Fibroblast of villous mesenchyme (primary cell): ENCODE measurements at regions not wholly inside any gene's neighbourhood (a gene's known extent, or its start where the extent isn't known, plus 50 kb on each side); places are given as distances from the start of the nearest gene placed in this dataset.

Experiments
- DNase-seq: peaks from one replicate; pipeline ENCODE4 v3.0.0-alpha.2; 2010; ENCODE audit warnings: low read depth
- H3K4me3 ChIP-seq: 2 replicates; pipeline ENCODE4 v1.5.1; 2011; ENCODE audit warnings: low read depth, mild to moderate bottlenecking, low read length
- TF ChIP-seq, protein P1 (sequence below): IDR thresholded peaks from 2 replicates; pipeline ENCODE4 v1.5.1; 2012; ENCODE audit warnings: low read depth, mild to moderate bottlenecking, low read length; ENCODE audit not compliant: insufficient read depth

GRCh38 chr1:106226550-106226949 lies 829.9 kb upstream of the PRMT6 start:
- TF ChIP-seq, protein P1, sequence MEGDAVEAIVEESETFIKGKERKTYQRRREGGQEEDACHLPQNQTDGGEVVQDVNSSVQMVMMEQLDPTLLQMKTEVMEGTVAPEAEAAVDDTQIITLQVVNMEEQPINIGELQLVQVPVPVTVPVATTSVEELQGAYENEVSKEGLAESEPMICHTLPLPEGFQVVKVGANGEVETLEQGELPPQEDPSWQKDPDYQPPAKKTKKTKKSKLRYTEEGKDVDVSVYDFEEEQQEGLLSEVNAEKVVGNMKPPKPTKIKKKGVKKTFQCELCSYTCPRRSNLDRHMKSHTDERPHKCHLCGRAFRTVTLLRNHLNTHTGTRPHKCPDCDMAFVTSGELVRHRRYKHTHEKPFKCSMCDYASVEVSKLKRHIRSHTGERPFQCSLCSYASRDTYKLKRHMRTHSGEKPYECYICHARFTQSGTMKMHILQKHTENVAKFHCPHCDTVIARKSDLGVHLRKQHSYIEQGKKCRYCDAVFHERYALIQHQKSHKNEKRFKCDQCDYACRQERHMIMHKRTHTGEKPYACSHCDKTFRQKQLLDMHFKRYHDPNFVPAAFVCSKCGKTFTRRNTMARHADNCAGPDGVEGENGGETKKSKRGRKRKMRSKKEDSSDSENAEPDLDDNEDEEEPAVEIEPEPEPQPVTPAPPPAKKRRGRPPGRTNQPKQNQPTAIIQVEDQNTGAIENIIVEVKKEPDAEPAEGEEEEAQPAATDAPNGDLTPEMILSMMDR = no peak
- no peak for DNase-seq
- H3K4me3 ChIP-seq = no peak overlapping the region

DNA sequence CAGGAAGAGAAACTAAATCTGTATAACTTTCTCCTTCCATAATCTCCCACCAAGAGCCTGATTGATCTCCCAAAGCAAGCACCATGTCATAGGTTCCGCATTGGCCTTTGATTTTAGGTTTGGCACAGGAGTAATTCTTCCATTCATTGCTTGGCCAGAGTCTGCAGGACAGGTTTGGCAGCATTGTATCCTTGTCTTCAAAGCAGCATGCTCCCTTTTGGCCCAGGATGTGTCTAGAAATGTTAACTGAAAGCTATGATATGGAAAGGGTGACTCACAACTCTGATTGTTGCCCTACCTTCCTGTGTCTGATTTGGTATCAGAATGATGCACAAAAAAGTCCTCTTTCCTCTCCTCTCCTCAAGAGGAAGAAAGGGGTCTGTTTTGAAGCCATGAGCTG lies 824.3 kb upstream of the PRMT6 start:
- no peak for DNase-seq

GRCh38 chr1:106233511-106233910 lies 823.0 kb upstream of the PRMT6 start:
- no peak for DNase-seq
- TF ChIP-seq, protein P1 = no peak

More for the DNA sequence above, 824.3 kb upstream of the PRMT6 start:
- no peak overlapping the region for H3K4me3 ChIP-seq
- TF ChIP-seq, protein P1 = no peak

GRCh38 chr1:106249365-106249764 lies 807.1 kb upstream of the PRMT6 start:
- H3K4me3 ChIP-seq = no peak overlapping the region
- TF ChIP-seq, protein P1 = no peak
- no peak for DNase-seq

More at GRCh38 chr1:106233511-106233910, 823.0 kb upstream of the PRMT6 start:
- no peak overlapping the region for H3K4me3 ChIP-seq

GRCh38 chr1:106249810-106250209 lies 806.7 kb upstream of the PRMT6 start:
- no peak for DNase-seq
- TF ChIP-seq, protein P1 = no peak
- H3K4me3 ChIP-seq = no peak overlapping the region

GRCh38 chr1:106254748-106255147 lies 801.7 kb upstream of the PRMT6 start:
- H3K4me3 ChIP-seq = no peak overlapping the region
- TF ChIP-seq, protein P1 = no peak
- DNase-seq = no peak

GRCh38 chr1:106266786-106267185 lies 789.7 kb upstream of the PRMT6 start:
- no peak overlapping the region for H3K4me3 ChIP-seq
- TF ChIP-seq, protein P1 = no peak
- DNase-seq = no peak
